Nephron progenitor cell (in vitro differentiated cells): ENCODE measurements at regions not wholly inside any gene's neighbourhood (a gene's known extent, or its start where the extent isn't known, plus 50 kb on each side); places are given as distances from the start of the nearest gene placed in this dataset.
A peak's percentile ranks its signal among the peaks of the same experiment; 100 is the strongest.

Experiments used
- DNase-seq: peaks from one replicate; pipeline ENCODE4 v3.0.0; 2021
- H3K27ac Mint-ChIP-seq: 2 replicates; pipeline ENCODE4 v1.8.0; 2021; ENCODE audit warnings: mild to moderate bottlenecking, moderate library complexity, mixed read lengths
- H3K27me3 Mint-ChIP-seq: 2 replicates; pipeline ENCODE4 v1.8.0; 2021; ENCODE audit warnings: mild to moderate bottlenecking, low read depth, mixed read lengths; ENCODE audit not compliant: poor library complexity
- H3K36me3 Mint-ChIP-seq: 2 replicates; pipeline ENCODE4 v1.8.0; 2021; ENCODE audit warnings: low read depth, mixed read lengths
- H3K4me1 Mint-ChIP-seq: 2 replicates; pipeline ENCODE4 v1.8.0; 2021; ENCODE audit warnings: mixed read lengths
- H3K4me3 Mint-ChIP-seq: 2 replicates; pipeline ENCODE4 v1.8.0; 2021; ENCODE audit warnings: mild to moderate bottlenecking, moderate library complexity, mixed read lengths
- H3K9me3 Mint-ChIP-seq: 2 replicates; pipeline ENCODE4 v1.8.0; 2021; ENCODE audit warnings: mild to moderate bottlenecking, moderate library complexity, mixed read lengths
- TF ChIP-seq, protein P1 (sequence below): fragments of 200-600 bp; sonication (generic); IDR thresholded peaks from 2 replicates; pipeline ENCODE4 v1.5.0; 2021; ENCODE audit warnings: antibody characterized with exemption

DNA sequence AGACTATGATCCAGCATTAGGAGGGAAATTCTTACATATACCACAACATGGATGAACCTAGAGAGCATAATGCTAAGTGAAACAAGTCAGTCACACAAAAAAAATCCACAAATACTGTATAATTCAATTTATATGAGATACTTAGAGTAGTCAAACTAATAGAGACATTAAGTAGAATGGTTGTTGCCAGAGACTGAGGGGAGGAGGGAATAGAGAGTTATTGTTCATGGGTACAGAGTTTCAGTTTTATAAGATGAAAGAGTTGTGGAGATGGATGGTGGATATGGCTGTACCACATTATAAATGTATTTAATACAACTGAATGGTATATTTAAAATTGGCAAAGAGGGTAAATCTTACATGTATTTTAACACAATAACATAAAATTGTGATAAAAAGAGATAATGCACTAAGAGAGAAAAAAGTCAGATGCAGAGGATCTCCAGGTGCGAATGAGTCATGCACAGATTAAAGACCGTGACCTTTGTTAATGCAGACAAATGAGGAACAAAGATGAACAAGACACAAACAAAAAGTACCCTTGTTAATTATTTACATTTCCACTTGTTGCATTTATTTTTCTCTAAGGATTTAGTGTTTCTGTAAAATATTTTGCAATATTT lies 541.7 kb upstream of the MEX3C start:
- no peak for DNase-seq
- H3K27ac Mint-ChIP-seq: no peak overlapping the region
- TF ChIP-seq, protein P1, sequence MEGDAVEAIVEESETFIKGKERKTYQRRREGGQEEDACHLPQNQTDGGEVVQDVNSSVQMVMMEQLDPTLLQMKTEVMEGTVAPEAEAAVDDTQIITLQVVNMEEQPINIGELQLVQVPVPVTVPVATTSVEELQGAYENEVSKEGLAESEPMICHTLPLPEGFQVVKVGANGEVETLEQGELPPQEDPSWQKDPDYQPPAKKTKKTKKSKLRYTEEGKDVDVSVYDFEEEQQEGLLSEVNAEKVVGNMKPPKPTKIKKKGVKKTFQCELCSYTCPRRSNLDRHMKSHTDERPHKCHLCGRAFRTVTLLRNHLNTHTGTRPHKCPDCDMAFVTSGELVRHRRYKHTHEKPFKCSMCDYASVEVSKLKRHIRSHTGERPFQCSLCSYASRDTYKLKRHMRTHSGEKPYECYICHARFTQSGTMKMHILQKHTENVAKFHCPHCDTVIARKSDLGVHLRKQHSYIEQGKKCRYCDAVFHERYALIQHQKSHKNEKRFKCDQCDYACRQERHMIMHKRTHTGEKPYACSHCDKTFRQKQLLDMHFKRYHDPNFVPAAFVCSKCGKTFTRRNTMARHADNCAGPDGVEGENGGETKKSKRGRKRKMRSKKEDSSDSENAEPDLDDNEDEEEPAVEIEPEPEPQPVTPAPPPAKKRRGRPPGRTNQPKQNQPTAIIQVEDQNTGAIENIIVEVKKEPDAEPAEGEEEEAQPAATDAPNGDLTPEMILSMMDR: no peak
- H3K4me3 Mint-ChIP-seq: no peak overlapping the region
- H3K27me3 Mint-ChIP-seq: no peaks in the 10 kb centered on the region
- H3K36me3 Mint-ChIP-seq: no peaks in the 10 kb centered on the region
- peaks cover 20% of the 10 kb centered on the region for H3K9me3 Mint-ChIP-seq
- H3K4me1 Mint-ChIP-seq: peaks cover 16% of the 10 kb centered on the region

DNA sequence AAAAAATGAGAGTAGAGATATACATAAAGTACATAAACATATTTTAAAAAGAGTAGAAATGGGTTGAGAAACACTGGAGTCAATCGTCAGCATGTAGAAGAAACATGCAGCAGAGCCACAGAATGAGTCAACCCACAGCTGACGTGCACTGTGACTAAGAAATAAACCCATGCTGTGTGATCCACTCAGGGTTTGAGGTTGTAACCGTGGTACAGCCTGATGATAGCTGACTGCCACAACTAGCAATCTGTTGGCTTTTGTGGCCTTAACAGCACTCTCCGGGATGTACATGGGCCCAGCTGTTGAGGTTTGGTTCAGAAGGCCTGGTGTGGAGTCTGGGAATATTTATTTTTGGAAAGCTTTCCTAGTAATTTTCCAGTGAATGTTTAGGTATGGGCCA lies 554.4 kb upstream of the MEX3C start:
- Mint-ChIP-seq H3K27ac (no peak overlapping the region), H3K27me3 (no peaks in the 10 kb centered on the region), H3K4me1 (peaks cover 56% of the 10 kb centered on the region), H3K4me3 (no peak overlapping the region), H3K36me3 (no peaks in the 10 kb centered on the region), H3K9me3 (peaks cover 9% of the 10 kb centered on the region)
- TF ChIP-seq, protein P1: no peak
- no peak for DNase-seq

DNA sequence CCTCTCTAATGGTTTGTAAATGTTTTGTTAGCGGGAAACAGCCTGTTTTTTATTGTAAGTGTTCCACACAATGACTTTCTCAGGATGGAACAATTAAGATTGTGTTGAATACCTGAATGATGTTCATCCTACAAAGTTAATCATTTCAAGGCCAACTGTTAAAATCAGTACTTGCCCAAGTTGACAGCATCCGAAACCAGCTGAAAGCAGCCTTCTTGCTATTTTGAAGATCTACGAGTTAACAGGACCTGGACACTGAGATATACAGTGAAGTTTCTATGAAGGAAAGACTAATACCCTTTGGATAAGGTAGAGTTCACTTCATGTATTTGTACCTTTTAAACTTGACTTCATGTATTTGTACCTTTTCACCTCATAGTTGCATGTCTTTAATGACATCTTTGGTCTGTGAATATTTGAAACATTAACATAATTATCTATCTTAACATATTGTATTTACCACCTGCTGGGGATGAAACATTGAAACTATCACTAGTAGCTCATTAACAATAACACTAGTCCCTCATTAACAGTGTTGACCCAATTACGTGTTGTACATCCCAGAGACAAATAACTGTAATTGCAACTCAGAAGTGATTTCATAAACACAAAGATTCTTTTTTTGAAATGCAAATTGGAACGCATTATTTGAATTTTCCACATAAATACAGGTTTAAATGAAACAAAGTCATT lies 556.0 kb upstream of the MEX3C start:
- H3K36me3 Mint-ChIP-seq: no peaks in the 10 kb centered on the region
- H3K4me1 Mint-ChIP-seq: peaks cover 56% of the 10 kb centered on the region
- H3K4me3 Mint-ChIP-seq: no peak overlapping the region
- DNase-seq: no peak
- no peaks in the 10 kb centered on the region for H3K9me3 Mint-ChIP-seq
- no peaks in the 10 kb centered on the region for H3K27me3 Mint-ChIP-seq
- H3K27ac Mint-ChIP-seq: no peak overlapping the region
- TF ChIP-seq, protein P1: no peak

DNA sequence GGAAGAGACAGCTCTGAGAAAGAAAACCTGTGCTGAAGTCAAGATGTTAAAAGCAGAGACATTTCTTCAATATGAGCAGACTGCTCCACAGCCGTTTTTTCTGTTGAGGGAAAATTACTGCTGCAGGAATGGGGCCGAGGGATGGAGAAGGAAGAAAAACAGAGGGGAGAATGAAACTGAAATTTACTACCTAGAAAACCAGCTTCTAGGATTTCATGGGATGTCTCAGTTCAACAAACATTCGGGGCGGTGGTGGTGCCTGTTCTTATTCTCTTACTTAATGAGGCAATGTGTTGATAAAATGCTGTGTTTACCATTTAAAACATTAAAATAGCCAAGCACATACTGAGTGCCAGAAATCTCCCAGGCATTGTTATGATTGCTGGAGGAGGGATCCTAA lies 557.1 kb upstream of the MEX3C start:
- no peaks in the 10 kb centered on the region for H3K9me3 Mint-ChIP-seq
- no peak for DNase-seq
- TF ChIP-seq, protein P1: no peak
- H3K27me3 Mint-ChIP-seq: no peaks in the 10 kb centered on the region
- peaks cover 55% of the 10 kb centered on the region for H3K4me1 Mint-ChIP-seq
- no peaks in the 10 kb centered on the region for H3K36me3 Mint-ChIP-seq
- peak overlapping the region; percentile 37 for H3K4me3 Mint-ChIP-seq
- peak overlapping the region; percentile 91 for H3K27ac Mint-ChIP-seq

DNA sequence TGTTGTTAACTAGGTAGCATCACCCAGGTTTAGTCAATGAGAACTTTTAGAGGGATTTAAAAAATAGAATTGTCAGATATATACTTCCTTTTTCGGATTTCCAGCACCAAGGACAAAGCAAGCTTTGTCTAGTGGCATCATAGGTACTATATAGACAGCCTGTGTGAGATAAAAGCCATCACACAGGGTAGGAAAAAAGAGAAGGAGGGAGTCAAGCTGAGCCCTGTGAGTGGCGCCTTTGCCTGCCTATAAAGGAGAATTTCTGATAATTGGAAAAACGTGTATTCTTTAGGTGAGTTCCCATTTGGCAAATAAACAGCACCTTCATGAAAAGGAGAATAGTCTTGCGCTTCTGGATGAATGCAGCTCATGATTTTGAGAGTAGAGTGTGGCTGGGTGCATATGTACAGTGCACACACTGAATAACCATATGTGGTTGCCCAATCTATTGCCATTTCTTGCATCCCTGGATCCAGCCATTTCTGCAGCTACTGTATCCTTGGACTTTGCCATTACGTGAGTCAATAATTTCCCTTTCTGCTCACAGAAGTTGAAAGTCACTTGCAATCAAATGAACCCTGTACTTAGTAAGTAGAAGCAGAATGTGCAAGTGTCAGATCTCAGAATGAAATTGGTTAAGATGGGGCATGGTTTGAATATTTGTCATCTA lies 559.9 kb upstream of the MEX3C start:
- Mint-ChIP-seq H3K27ac (no peak overlapping the region), H3K27me3 (no peaks in the 10 kb centered on the region), H3K36me3 (no peaks in the 10 kb centered on the region), H3K9me3 (no peaks in the 10 kb centered on the region), H3K4me1 (peaks cover 55% of the 10 kb centered on the region), H3K4me3 (no peak overlapping the region)
- no peak for DNase-seq
- TF ChIP-seq, protein P1: no peak
